ENCODE measurements at regions not wholly inside any gene's neighbourhood (a gene's known extent, or its start where the extent isn't known, plus 50 kb on each side); places are given as distances from the start of the nearest gene placed in this dataset.

- TF ChIP-seq POLR2A (IDR thresholded peaks at IDR 0.05) = no peak
- TF ChIP-seq CTCF (IDR thresholded peaks at IDR 0.05) = no peak
These were observed 1120.5 kb upstream of the FLRT2 start for GRCh38 chr14:84409435-84409834.
